Heart right ventricle (tissue), 16 donors: ENCODE measurements at regions not wholly inside any gene's neighbourhood (a gene's known extent, or its start where the extent isn't known, plus 50 kb on each side); places are given as distances from the start of the nearest gene placed in this dataset.

Source experiments
- ATAC-seq, 8 donors: fragments of 200-7000 bp; cut with Tn5 transposase; one replicate each; pipeline ENCODE4 v1.9.1; 2020; ENCODE audit warnings: mild to moderate bottlenecking in 8 of 8, moderate library complexity in 8 of 8, moderate number of reproducible peaks in 1 of 8
- DNase-seq, 2 donors: peaks; one replicate each; pipeline ENCODE4 v3.0.0-alpha.2; 2020
- H3K27ac ChIP-seq, 10 donors: fragments of 200-600 bp; sonication (generic) in 2 of 10; one replicate each; pipeline versions ENCODE4 v1.5.0 to v1.8.0; 2020 to 2022; ENCODE audit warnings: mild to moderate bottlenecking in 3 of 10
- H3K27me3 ChIP-seq, 7 donors: fragments of 200-600 bp; one replicate each; pipeline ENCODE4 v1.8.0; 2021 to 2022; ENCODE audit warnings: mild to moderate bottlenecking in 2 of 7
- H3K36me3 ChIP-seq, 9 donors: fragments of 200-600 bp; sonication (generic) in 1 of 9; one replicate each; pipeline versions ENCODE4 v1.5.0 to v1.8.0; 2020 to 2022; ENCODE audit warnings: mild to moderate bottlenecking in 2 of 9
- H3K4me1 ChIP-seq, 9 donors: fragments of 200-600 bp; sonication (generic) in 1 of 9; one replicate each; pipeline versions ENCODE4 v1.5.0 to v1.8.0; 2020 to 2022; ENCODE audit warnings: mild to moderate bottlenecking in 4 of 9
- H3K4me3 ChIP-seq, 10 donors: fragments of 200-600 bp; sonication (generic) in 2 of 10; one replicate each; pipeline versions ENCODE4 v1.5.0 to v1.8.0; 2020 to 2022; ENCODE audit warnings: mild to moderate bottlenecking in 7 of 10, moderate library complexity in 2 of 10
- H3K9me3 ChIP-seq, 11 donors: fragments of 200-600 bp in 10 of 11; sonication (generic) in 2 of 11; one replicate each; pipeline versions ENCODE4 v1.5.0 to v1.8.0; 2013 to 2022; ENCODE audit warnings: mild to moderate bottlenecking in 2 of 11, control low read depth in 1 of 11, moderate library complexity in 1 of 11
- CTCF ChIP-seq, 9 donors: fragments of 200-600 bp; sonication (generic) in 2 of 9; IDR thresholded peaks; one replicate each; pipeline versions ENCODE4 v1.5.0 to v1.8.0; 2021 to 2022; ENCODE audit warnings: antibody characterized with exemption in 9 of 9, mild to moderate bottlenecking in 5 of 9, moderate library complexity in 1 of 9
- WGBS, 2 donors: extraction: QIAGEN DNeasy Blood & Tissue Kit; methylation state at CpG; one replicate each; pipeline ENCODE4 v1.1.7; 2013; ENCODE audit warnings: inconsistent platforms in 1 of 2; 5-methylcytosine and 5-hydroxymethylcytosine counted together
- intact Hi-C, 10 donors: fragments of 100-400 bp; cut with DNase I; formaldehyde crosslinking; loops; one replicate each; pipeline versions ENCODE4 v1.11.1 to v1.14.2; 2022
- donor health status: Arrhythmogenic right ventricular cardiomyopathy.
- donor health status: ischemic (EF 13 %, LVEDD 7.1; RV severe dilation, severe dysfunction).
- donor health status: healthy with polysubstance abuse.
- donor health status: DM: no; HTN: yes; CAD: no.
- donor health status: DM: no; HTN: no; CAD: no.
- donor health status: ischemic (EF 25% LVEDD 6.9; RV normal size, moderate dysfunction).
- donor health status: ischemic (EF 25% LVEDD 5.7; RV mildly dilated, moderate dysfunction).
- donor health status: healthy.
- donor health status: DM: yes; HTN: yes; CAD: no.
- donor health status: Ischemic cardiomyopathy.
- donor health status: ischemic (EF 35%, LVEDD 5.7; RV mildly dilated, moderate dysfunction).
- donor health status: nonischemic (EF 11% LVEDD 7.7; RV severe dilation, severe dysfunction).
- donor health status: DM: yes; HTN: yes; CAD: no.
- donor health status: PGD.
- donor health status: ischemic (EF 29% LVEDD 5.4; RV normal size, mild dysfunction).
- donor health status: nonischemic (EF 23%, LVEDD 6.1; RV moderate dilation, normal function).

- H3K27me3 ChIP-seq = peaks cover 0 to 19% (median 4%) of the 10 kb centered on the region in 7 donors
- ATAC-seq = no peak
- WGBS, 2 donors = 82 to 87% methylated on average over 17 of the region's 17 CpGs
Observed at GRCh38 chr6:168214586-168215104, 104.9 kb downstream of the DACT2 start.

GRCh38 chr6:168213121-168213524, 106.5 kb downstream of the DACT2 start:
- intact Hi-C loops = no loop called here
- Histone ChIP-seq H3K4me3 (no peak overlapping the region), H3K27me3 (peaks cover 0 to 16% (median 4%) of the 10 kb centered on the region in 7 donors), H3K27ac (no peak overlapping the region), H3K9me3 (no peaks in the 10 kb centered on the region), H3K4me1 (peaks cover 0 to 3% (median 0%) of the 10 kb centered on the region in 9 donors), H3K36me3 (no peaks in the 10 kb centered on the region)
- no peak for TF ChIP-seq CTCF (IDR thresholded peaks at IDR 0.05)
- WGBS, 2 donors = 91 to 95% methylated on average over 16 of the region's 16 CpGs
- no peak for DNase-seq
- ATAC-seq = no peak

More at GRCh38 chr6:168214586-168215104, 104.9 kb downstream of the DACT2 start:
- Histone ChIP-seq H3K9me3 (no peaks in the 10 kb centered on the region), H3K27ac (no peak overlapping the region), H3K4me1 (peaks cover 0 to 17% (median 0%) of the 10 kb centered on the region in 9 donors), H3K36me3 (no peaks in the 10 kb centered on the region), H3K4me3 (no peak overlapping the region)
- intact Hi-C loops = no loop called here
- no peak for TF ChIP-seq CTCF (IDR thresholded peaks at IDR 0.05)
- no peak for DNase-seq

- Histone ChIP-seq H3K36me3 (no peaks in the 10 kb centered on the region), H3K4me3 (no peak overlapping the region), H3K9me3 (no peaks in the 10 kb centered on the region), H3K27me3 (peaks cover 0 to 16% (median 4%) of the 10 kb centered on the region in 7 donors), H3K4me1 (no peaks in the 10 kb centered on the region), H3K27ac (no peak overlapping the region)
- TF ChIP-seq CTCF (IDR thresholded peaks at IDR 0.05) = no peak
- ATAC-seq (no peak), DNase-seq (no peak)
- 94 to 96% methylated on average over 22 of the region's 22 CpGs for WGBS, 2 donors
- intact Hi-C loops = no loop called here
Observed at GRCh38 chr6:168212362-168212761, 107.2 kb downstream of the DACT2 start.

- DNase-seq (no peak), ATAC-seq (no peak)
- TF ChIP-seq CTCF (IDR thresholded peaks at IDR 0.05) = no peak
- WGBS, 2 donors = 84 to 85% methylated on average over 7 of the region's 7 CpGs
- H3K36me3 ChIP-seq = no peaks in the 10 kb centered on the region
- no peak overlapping the region for H3K4me3 ChIP-seq
- H3K27me3 ChIP-seq = peaks cover 0 to 12% (median 0%) of the 10 kb centered on the region in 7 donors
- H3K4me1 ChIP-seq = no peaks in the 10 kb centered on the region
- H3K27ac ChIP-seq = no peak overlapping the region
- intact Hi-C loops = no loop called here
- no peaks in the 10 kb centered on the region for H3K9me3 ChIP-seq
Observed at GRCh38 chr6:168211681-168212080, 107.9 kb downstream of the DACT2 start.
